PFSK-1 (cell line): ENCODE measurements at regions not wholly inside any gene's neighbourhood (a gene's known extent, or its start where the extent isn't known, plus 50 kb on each side); places are given as distances from the start of the nearest gene placed in this dataset.

Source experiments
- FOXP2 ChIP-seq: optimal IDR thresholded peaks from 2 replicates; pipeline ENCODE3; 2011; ENCODE audit warnings: borderline replicate concordance, control low read depth, inconsistent platforms; ENCODE audit not compliant: insufficient read depth; ENCODE audit errors: extremely low read length, extremely low read depth
- POLR2AphosphoS5 ChIP-seq: IDR thresholded peaks from 2 replicates; pipeline ENCODE4 v1.6.1; 2012; ENCODE audit warnings: low read depth, mild to moderate bottlenecking, control low read depth, low read length, moderate library complexity
- SIN3A ChIP-seq: IDR thresholded peaks from 2 replicates; pipeline ENCODE4 v1.6.1; 2012; ENCODE audit warnings: mild to moderate bottlenecking, low read length, moderate library complexity, borderline replicate concordance; ENCODE audit not compliant: insufficient read depth
- TAF1 ChIP-seq: IDR thresholded peaks from 2 replicates; pipeline ENCODE4 v1.6.1; 2012; ENCODE audit warnings: low read length, control low read depth, borderline replicate concordance; ENCODE audit not compliant: insufficient read depth
- TF ChIP-seq, protein P1 (sequence below), 2 experiments: IDR thresholded peaks; 2 replicates each; pipeline versions ENCODE4 v1.6.1 to v1.8.0; 2011 to 2012; ENCODE audit warnings: low read depth in 2 of 2, low read length in 2 of 2, control low read depth in 1 of 2, inconsistent platforms in 1 of 2, mild to moderate bottlenecking in 1 of 2, moderate library complexity in 1 of 2; ENCODE audit not compliant: insufficient read depth in 1 of 2

DNA sequence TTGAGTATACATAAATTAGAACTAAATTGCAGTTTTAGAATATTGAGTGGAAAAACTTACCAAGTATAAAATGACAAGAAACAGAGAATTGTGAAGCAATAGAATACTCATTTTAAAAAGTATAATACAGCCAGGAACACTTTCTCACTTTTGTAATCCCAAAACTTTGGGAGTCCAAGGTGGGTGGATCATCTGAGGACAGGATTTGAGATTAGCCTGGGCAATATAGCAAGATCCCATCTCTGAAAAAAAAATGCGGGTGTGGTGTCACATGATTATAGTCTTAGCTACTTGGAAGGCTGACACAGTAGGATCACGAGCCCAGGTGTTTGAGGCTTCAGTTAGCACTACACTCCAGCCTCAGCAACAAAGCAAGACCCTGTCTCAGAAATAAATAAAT is 440.9 kb upstream of the POT1 start:
- TF ChIP-seq SIN3A (no peak), POLR2AphosphoS5 (no peak)

DNA sequence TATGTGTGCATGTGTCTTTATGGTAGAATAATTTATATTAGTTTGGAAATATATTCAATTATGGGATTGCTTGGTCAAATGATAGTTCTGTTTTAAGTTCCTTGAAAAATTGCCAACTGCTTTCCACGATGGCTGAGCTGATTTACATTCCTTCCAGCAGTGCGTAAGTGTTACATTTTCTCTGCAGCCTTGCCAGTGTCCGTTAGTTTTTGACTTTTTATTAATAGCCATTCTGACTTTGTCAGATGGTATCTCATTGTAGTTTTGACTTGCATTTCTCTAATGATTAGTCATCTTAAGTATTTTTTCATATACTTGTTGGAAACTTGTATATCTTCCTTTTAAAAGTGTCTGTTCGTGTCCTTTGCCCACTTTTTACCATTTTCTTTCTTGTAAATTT is 434.2 kb upstream of the POT1 start:
- TF ChIP-seq SIN3A (no peak), POLR2AphosphoS5 (no peak), TAF1 (no peak), FOXP2 (no peak)
- TF ChIP-seq, protein P1, sequence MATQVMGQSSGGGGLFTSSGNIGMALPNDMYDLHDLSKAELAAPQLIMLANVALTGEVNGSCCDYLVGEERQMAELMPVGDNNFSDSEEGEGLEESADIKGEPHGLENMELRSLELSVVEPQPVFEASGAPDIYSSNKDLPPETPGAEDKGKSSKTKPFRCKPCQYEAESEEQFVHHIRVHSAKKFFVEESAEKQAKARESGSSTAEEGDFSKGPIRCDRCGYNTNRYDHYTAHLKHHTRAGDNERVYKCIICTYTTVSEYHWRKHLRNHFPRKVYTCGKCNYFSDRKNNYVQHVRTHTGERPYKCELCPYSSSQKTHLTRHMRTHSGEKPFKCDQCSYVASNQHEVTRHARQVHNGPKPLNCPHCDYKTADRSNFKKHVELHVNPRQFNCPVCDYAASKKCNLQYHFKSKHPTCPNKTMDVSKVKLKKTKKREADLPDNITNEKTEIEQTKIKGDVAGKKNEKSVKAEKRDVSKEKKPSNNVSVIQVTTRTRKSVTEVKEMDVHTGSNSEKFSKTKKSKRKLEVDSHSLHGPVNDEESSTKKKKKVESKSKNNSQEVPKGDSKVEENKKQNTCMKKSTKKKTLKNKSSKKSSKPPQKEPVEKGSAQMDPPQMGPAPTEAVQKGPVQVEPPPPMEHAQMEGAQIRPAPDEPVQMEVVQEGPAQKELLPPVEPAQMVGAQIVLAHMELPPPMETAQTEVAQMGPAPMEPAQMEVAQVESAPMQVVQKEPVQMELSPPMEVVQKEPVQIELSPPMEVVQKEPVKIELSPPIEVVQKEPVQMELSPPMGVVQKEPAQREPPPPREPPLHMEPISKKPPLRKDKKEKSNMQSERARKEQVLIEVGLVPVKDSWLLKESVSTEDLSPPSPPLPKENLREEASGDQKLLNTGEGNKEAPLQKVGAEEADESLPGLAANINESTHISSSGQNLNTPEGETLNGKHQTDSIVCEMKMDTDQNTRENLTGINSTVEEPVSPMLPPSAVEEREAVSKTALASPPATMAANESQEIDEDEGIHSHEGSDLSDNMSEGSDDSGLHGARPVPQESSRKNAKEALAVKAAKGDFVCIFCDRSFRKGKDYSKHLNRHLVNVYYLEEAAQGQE (IDR thresholded peaks at IDR 0.05; ENCODE audit: insufficient read depth in 1 of 2, low read depth in 2 of 2, low read length in 2 of 2), result no peak

DNA sequence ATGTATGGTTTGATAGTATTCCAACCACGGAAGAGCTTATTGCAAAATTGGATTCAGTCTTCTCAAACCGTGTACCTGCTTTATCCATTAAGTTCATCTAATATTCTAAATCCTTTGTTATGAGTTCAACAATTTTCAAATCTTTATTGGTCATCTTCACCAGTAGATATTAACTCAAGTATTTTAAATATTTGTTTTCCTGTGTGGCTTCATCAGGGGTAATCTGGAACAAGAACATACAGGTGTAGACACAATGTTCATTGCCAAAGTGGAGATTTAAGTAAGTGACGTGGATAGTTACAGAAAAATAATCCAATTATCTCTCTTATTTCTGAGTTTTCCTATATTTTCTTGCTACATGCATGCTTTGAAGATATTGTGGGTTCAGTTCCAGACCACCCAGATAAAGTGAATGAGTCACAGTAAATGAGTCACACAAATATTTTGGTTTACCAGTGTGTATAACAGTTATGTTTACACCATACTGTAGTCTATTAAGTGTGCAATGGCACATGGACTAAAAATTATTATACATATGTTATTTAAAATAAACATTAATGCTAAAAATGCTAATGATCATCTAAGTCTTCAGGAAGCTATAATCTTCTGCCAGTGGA is 429.0 kb upstream of the POT1 start:
- TF ChIP-seq SIN3A (no peak), POLR2AphosphoS5 (no peak)

DNA sequence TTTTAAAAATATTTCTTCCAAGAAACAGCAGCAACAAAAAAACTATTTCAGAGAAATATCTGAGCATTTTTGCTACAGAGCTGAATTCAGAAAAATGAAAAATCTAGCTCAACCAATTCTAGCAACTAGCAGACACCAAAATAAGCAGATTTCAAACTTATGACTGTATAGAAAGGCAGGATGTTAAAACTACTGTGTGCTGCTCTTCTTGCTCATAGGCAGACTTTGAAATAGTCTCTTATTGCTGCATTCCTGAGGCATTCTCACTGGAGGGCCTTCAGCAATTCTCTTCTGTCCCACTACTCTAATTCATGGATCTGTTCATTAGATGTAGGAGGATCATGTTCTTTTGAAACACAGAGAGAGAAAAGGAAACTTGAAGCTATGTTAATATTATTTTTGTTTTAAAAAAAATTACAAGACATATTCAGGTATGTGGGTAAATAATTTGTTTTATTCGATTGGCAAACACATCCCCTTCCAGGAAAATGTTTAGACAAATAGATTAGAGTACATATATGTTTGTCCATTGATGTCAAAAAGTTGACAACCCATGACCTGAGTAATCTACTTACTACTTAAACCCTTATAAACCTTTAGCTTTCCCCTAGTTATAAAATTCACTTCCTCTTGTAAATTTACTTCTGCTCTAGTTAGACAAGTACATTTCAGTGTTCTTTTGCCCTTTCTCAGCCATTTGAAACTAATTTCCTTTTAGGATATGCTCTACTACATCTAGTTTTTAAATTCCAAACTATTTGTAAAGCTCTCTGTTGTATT is 428.2 kb upstream of the POT1 start:
- TF ChIP-seq FOXP2 (no peak), TAF1 (no peak), POLR2AphosphoS5 (no peak), SIN3A (no peak)
- TF ChIP-seq, protein P1 (IDR thresholded peaks at IDR 0.05; ENCODE audit: insufficient read depth in 1 of 2, low read depth in 2 of 2, low read length in 2 of 2), result no peak

DNA sequence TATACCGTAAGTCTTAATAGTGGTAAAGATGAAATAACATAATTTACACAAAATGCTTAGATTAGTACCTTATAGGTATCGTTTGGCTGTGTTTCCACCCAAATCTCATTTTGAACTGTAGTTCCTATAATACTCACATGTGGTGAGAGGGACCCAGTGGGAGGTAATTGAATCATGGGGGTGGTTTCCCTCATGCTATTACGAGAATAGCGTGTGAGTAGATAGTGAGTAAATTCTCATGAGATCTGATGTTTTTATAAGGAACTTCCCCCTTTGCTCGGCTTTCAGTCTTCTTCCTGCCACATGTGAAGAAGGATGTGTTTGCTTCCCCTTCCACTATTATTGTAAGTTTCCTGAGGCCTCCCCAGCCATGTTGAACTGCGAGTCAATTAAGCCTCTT is 426.3 kb upstream of the POT1 start:
- TF ChIP-seq SIN3A, result no peak
- no peak for TF ChIP-seq POLR2AphosphoS5
- no peak for TF ChIP-seq TAF1
- no peak for TF ChIP-seq FOXP2
- TF ChIP-seq, protein P1 (IDR thresholded peaks at IDR 0.05; ENCODE audit: insufficient read depth in 1 of 2, low read depth in 2 of 2, low read length in 2 of 2), result no peak

DNA sequence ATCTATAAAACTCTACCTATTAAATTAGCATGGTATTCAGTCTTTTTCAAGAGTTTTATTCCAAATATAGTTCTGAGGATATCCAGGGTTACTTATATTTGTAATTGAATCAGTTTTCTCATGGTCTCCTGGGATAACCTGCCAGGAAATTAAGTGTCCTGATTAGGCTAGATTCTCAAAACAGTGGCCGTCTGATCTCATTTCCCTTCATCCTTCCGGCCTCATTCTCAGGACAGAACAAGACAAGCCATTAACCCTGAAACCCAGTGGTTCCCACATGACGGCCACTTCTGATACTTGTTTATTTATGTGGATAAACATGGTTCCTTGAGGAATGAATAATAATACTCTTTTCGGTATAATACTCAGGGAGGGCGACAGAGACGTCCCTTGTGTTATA is 417.6 kb upstream of the POT1 start:
- TF ChIP-seq, protein P1 (IDR thresholded peaks at IDR 0.05; ENCODE audit: insufficient read depth in 1 of 2, low read depth in 2 of 2, low read length in 2 of 2), result no peak
- TF ChIP-seq POLR2AphosphoS5 (no peak), TAF1 (no peak), SIN3A (no peak), FOXP2 (no peak)
